Right lobe of liver (tissue), 4 donors: ENCODE measurements at regions not wholly inside any gene's neighbourhood (a gene's known extent, or its start where the extent isn't known, plus 50 kb on each side); places are given as distances from the start of the nearest gene placed in this dataset.

Experiments used
- POLR2A ChIP-seq: fragments of 450-650 bp; IDR thresholded peaks from one replicate; pipeline ENCODE4 v1.6.1; 2017; ENCODE audit warnings: antibody characterized with exemption, mild to moderate bottlenecking
- TF ChIP-seq, protein P1 (sequence below), 4 donors: fragments of 200-600 bp in 3 of 4; fragments of 450-650 bp in 1 of 4; IDR thresholded peaks; one replicate each; pipeline versions ENCODE4 v1.5.1 to v1.8.0; 2016 to 2022; ENCODE audit warnings: antibody characterized with exemption in 4 of 4, mild to moderate bottlenecking in 2 of 4
- donor health status: DM: no; HTN: no; CAD: no.
- donor health status: DM: no; HTN: no; CAD: no.
- donor health status: DM: no; HTN: yes; CAD: no.

DNA sequence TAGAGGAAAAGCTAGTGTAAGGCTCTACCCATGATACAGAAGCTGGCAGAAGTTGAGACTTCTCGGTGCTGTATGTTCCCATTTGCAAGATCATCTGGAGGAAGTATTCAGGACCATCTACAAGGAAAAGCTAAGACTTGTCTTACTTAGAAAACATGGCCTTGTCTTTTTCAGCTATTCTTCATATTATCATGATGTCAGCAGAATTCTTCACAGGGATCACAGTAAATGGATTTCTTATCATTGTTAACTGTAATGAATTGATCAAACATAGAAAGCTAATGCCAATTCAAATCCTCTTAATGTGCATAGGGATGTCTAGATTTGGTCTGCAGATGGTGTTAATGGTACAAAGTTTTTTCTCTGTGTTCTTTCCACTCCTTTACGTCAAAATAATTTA is 79.6 kb upstream of the SCIN start:
- TF ChIP-seq, protein P1, sequence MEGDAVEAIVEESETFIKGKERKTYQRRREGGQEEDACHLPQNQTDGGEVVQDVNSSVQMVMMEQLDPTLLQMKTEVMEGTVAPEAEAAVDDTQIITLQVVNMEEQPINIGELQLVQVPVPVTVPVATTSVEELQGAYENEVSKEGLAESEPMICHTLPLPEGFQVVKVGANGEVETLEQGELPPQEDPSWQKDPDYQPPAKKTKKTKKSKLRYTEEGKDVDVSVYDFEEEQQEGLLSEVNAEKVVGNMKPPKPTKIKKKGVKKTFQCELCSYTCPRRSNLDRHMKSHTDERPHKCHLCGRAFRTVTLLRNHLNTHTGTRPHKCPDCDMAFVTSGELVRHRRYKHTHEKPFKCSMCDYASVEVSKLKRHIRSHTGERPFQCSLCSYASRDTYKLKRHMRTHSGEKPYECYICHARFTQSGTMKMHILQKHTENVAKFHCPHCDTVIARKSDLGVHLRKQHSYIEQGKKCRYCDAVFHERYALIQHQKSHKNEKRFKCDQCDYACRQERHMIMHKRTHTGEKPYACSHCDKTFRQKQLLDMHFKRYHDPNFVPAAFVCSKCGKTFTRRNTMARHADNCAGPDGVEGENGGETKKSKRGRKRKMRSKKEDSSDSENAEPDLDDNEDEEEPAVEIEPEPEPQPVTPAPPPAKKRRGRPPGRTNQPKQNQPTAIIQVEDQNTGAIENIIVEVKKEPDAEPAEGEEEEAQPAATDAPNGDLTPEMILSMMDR (IDR thresholded peaks at IDR 0.05): no peak
- TF ChIP-seq POLR2A: no peak
